ENCODE measurements at regions not wholly inside any gene's neighbourhood (a gene's known extent, or its start where the extent isn't known, plus 50 kb on each side); places are given as distances from the start of the nearest gene placed in this dataset.
A peak's percentile ranks its signal among the peaks of the same experiment; 100 is the strongest.

DNA sequence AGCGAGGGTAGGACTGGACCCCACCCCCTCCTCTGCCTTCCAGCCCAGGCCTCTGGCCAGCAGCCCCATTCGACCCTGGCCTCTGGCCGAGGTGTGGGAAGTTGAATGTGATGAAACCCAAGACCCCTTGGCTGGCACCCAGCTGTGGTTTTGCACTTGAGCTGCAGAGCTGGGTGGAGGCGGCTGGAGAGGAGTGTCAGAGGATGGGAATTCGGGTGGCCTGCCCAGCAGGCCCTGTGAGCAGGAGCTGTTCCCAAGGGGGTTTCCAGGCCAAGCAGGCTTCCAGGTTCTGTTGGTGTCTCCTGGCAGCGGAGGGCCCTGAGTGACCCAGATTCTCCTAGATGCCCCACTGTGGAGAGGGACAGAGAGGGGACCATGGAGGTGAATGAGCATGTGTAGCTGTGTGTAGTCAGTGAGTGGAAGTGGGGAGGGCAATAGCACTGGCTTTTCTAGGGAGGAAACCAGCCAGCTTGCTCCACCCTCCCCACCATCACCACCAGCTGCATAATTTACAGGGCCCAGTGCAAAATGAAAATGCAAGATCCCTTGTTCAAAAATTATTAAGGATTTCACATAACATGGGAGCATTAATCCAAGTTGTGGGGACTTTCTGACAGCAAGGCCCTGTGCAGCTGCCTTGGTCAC lies 172.2 kb upstream of the HAAO start:
- ChIA-PET POLR2A (interaction anchor here (0.7 to 2.0 kb wide), 5 partner anchors 10 to 262 kb away, joined by 4 to 21 read pairs (median 8); partner anchors contain the start of gene ZFP36L2), CTCF (interaction anchor here (1.5 to 3.0 kb wide), 4 partner anchors 10 to 520 kb away, joined by 5 to 16 read pairs (median 9); no protein-coding TSS in a partner anchor)

DNA sequence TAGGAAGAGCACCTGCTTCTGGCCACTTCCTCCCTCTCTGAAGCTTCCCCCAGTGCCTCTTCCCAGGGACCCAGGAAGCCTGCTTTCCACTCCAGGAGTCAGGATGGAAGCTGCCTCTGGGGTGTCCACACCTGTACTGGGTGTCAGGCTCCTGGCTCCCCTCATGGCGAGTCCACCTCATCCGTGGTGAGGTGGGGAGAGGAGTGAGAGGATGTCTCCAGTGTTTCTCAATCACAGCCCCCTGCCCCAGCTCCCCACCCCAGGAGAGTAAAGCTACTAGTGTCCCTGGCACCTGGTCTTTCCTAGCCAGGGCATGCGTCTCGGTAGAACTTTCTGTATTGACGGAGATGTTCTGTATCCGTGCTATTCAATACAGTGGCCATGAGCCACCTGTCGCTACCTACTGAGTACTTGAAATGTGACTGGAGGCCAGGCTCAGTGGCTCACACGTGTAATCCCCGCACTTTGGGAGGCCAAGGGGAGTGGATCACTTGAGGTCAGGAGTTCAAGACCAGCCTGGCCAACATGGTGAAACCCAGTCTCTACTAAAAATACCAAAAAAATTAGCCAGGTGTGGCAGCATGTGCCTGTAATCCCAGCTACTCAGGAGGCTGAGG lies 171.2 kb upstream of the HAAO start:
- Histone ChIP-seq H3K27ac (ENCODE audit: low read depth, low read length) (no peak overlapping the region), H3K4me3 (ENCODE audit: low read depth, low read length) (no peak overlapping the region), H3K27me3 (ENCODE audit: control insufficient read depth, insufficient read depth, low read length) (no peaks in the 10 kb centered on the region), H3K9me3 (ENCODE audit: control insufficient read depth, insufficient read depth, low read length) (no peaks in the 10 kb centered on the region)
- no peak for DNase-seq (ENCODE audit: low read depth, low spot score)
- CTCF ChIA-PET: interaction anchor here (1.8 to 3.0 kb wide), 4 partner anchors 11 to 521 kb away, joined by 6 to 16 read pairs (median 11); no protein-coding TSS in a partner anchor
- TF ChIP-seq, protein P1, sequence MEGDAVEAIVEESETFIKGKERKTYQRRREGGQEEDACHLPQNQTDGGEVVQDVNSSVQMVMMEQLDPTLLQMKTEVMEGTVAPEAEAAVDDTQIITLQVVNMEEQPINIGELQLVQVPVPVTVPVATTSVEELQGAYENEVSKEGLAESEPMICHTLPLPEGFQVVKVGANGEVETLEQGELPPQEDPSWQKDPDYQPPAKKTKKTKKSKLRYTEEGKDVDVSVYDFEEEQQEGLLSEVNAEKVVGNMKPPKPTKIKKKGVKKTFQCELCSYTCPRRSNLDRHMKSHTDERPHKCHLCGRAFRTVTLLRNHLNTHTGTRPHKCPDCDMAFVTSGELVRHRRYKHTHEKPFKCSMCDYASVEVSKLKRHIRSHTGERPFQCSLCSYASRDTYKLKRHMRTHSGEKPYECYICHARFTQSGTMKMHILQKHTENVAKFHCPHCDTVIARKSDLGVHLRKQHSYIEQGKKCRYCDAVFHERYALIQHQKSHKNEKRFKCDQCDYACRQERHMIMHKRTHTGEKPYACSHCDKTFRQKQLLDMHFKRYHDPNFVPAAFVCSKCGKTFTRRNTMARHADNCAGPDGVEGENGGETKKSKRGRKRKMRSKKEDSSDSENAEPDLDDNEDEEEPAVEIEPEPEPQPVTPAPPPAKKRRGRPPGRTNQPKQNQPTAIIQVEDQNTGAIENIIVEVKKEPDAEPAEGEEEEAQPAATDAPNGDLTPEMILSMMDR (IDR thresholded peaks at IDR 0.05; ENCODE audit: low read depth, low read length): no peak
- POLR2A ChIA-PET: interaction anchor here (1.8 to 2.0 kb wide), 2 partner anchors 258 to 263 kb away, joined by 10 to 21 read pairs; partner anchors contain the start of gene ZFP36L2

More for the DNA sequence above, 172.2 kb upstream of the HAAO start:
- TF ChIP-seq, protein P1 (IDR thresholded peaks at IDR 0.05; ENCODE audit: low read depth, low read length): no peak
- DNase-seq (ENCODE audit: low read depth, low spot score): peak; percentile 90
- H3K4me3 ChIP-seq (ENCODE audit: low read depth, low read length): no peak overlapping the region
- H3K9me3 ChIP-seq (ENCODE audit: control insufficient read depth, insufficient read depth, low read length): no peaks in the 10 kb centered on the region
- H3K27me3 ChIP-seq (ENCODE audit: control insufficient read depth, insufficient read depth, low read length): no peaks in the 10 kb centered on the region
- peak overlapping the region; percentile 90 for H3K27ac ChIP-seq (ENCODE audit: low read depth, low read length)

DNA sequence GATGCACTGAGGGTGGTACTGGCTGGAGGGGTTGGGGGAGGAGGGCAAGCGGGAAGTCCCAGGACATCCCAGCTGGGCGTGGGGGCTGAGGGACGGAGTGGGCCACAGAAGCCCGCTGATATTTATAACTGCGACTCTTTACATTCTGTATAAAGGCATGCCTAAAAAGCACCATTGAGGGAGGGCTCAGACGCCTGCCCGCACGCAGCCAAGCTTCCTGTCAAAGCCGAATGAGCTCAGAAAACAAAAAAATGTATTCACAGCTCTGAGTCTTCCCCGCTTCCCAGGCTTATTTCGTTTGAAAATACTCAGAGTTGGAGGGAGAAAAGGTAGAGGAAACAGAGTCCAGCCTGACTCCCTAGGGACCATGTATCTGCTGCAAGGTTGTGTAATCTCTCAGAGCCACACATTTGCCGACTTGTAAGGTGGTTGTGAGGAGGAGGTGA lies 170.1 kb upstream of the HAAO start:
- Histone ChIP-seq H3K27me3 (ENCODE audit: control insufficient read depth, insufficient read depth, low read length) (no peaks in the 10 kb centered on the region), H3K9me3 (ENCODE audit: control insufficient read depth, insufficient read depth, low read length) (no peaks in the 10 kb centered on the region; the same call in 1 of the 2 replicates), H3K4me3 (ENCODE audit: low read depth, low read length) (no peak overlapping the region), H3K27ac (ENCODE audit: low read depth, low read length) (no peak overlapping the region)
- TF ChIP-seq, protein P1 (IDR thresholded peaks at IDR 0.05; ENCODE audit: low read depth, low read length): no peak
- CTCF ChIA-PET: interaction anchor here (1.0 to 2.9 kb wide), 3 partner anchors 267 to 614 kb away, joined by 3 to 12 read pairs (median 10); no protein-coding TSS in a partner anchor
- DNase-seq (ENCODE audit: low read depth, low spot score): no peak
- POLR2A ChIA-PET: no interaction called here

DNA sequence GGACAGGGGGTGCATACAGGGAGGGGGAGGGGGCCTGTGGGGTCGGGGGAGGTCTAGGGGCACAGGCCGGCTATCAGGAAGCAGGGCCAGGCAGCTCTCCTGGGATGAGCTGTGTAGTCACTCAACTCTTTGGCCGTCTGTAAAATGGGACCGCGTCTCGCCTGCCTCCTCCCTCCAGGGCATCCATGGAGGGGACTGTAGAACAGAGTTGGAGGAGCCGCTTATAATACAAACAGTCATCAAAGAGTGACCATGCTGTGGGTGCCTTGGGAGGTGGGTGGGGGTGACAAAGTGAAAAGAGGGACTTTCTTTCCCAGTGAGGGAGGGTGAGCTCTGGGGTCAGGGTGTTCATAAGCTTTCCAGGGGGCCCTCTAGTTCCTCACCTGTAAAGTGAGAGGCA lies 169.6 kb upstream of the HAAO start:
- CTCF ChIA-PET: interaction anchor here (1.0 to 2.9 kb wide), 3 partner anchors 267 to 615 kb away, joined by 3 to 12 read pairs (median 10); no protein-coding TSS in a partner anchor
- Histone ChIP-seq H3K9me3 (ENCODE audit: control insufficient read depth, insufficient read depth, low read length) (no peaks in the 10 kb centered on the region; the same call in 1 of the 2 replicates), H3K27ac (ENCODE audit: low read depth, low read length) (no peak overlapping the region), H3K4me3 (ENCODE audit: low read depth, low read length) (no peak overlapping the region), H3K27me3 (ENCODE audit: control insufficient read depth, insufficient read depth, low read length) (no peaks in the 10 kb centered on the region)
- DNase-seq (ENCODE audit: low read depth, low spot score): no peak
- POLR2A ChIA-PET: no interaction called here
- TF ChIP-seq, protein P1 (IDR thresholded peaks at IDR 0.05; ENCODE audit: low read depth, low read length): no peak

Measured in AG04450 (cell line).